HL-60 (cell line): ENCODE measurements at regions not wholly inside any gene's neighbourhood (a gene's known extent, or its start where the extent isn't known, plus 50 kb on each side); places are given as distances from the start of the nearest gene placed in this dataset.

Experiments used
- POLR2AphosphoS5 ChIP-seq: IDR thresholded peaks from 2 replicates; pipeline ENCODE4 v1.6.1; 2012; ENCODE audit warnings: low read depth
- TF ChIP-seq, protein P1 (sequence below): IDR thresholded peaks from one replicate; pipeline ENCODE4 v1.5.1; 2011; ENCODE audit warnings: low read length, control low read depth, inconsistent platforms; ENCODE audit not compliant: insufficient read depth
- TF ChIP-seq, protein P2 (sequence below): IDR thresholded peaks from 2 replicates; pipeline ENCODE4 v1.6.1; 2012; ENCODE audit warnings: low read depth; ENCODE audit not compliant: insufficient replicate concordance

GRCh38 chr10:131548176-131548575, 236.7 kb upstream of the TCERG1L start:
- TF ChIP-seq, protein P1, sequence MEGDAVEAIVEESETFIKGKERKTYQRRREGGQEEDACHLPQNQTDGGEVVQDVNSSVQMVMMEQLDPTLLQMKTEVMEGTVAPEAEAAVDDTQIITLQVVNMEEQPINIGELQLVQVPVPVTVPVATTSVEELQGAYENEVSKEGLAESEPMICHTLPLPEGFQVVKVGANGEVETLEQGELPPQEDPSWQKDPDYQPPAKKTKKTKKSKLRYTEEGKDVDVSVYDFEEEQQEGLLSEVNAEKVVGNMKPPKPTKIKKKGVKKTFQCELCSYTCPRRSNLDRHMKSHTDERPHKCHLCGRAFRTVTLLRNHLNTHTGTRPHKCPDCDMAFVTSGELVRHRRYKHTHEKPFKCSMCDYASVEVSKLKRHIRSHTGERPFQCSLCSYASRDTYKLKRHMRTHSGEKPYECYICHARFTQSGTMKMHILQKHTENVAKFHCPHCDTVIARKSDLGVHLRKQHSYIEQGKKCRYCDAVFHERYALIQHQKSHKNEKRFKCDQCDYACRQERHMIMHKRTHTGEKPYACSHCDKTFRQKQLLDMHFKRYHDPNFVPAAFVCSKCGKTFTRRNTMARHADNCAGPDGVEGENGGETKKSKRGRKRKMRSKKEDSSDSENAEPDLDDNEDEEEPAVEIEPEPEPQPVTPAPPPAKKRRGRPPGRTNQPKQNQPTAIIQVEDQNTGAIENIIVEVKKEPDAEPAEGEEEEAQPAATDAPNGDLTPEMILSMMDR, result no peak
- TF ChIP-seq, protein P2, sequence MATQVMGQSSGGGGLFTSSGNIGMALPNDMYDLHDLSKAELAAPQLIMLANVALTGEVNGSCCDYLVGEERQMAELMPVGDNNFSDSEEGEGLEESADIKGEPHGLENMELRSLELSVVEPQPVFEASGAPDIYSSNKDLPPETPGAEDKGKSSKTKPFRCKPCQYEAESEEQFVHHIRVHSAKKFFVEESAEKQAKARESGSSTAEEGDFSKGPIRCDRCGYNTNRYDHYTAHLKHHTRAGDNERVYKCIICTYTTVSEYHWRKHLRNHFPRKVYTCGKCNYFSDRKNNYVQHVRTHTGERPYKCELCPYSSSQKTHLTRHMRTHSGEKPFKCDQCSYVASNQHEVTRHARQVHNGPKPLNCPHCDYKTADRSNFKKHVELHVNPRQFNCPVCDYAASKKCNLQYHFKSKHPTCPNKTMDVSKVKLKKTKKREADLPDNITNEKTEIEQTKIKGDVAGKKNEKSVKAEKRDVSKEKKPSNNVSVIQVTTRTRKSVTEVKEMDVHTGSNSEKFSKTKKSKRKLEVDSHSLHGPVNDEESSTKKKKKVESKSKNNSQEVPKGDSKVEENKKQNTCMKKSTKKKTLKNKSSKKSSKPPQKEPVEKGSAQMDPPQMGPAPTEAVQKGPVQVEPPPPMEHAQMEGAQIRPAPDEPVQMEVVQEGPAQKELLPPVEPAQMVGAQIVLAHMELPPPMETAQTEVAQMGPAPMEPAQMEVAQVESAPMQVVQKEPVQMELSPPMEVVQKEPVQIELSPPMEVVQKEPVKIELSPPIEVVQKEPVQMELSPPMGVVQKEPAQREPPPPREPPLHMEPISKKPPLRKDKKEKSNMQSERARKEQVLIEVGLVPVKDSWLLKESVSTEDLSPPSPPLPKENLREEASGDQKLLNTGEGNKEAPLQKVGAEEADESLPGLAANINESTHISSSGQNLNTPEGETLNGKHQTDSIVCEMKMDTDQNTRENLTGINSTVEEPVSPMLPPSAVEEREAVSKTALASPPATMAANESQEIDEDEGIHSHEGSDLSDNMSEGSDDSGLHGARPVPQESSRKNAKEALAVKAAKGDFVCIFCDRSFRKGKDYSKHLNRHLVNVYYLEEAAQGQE, result no peak
- TF ChIP-seq POLR2AphosphoS5, result no peak
